Mesothelial cell of epicardium (in vitro differentiated cells): ENCODE measurements at regions not wholly inside any gene's neighbourhood (a gene's known extent, or its start where the extent isn't known, plus 50 kb on each side); places are given as distances from the start of the nearest gene placed in this dataset.

ENCODE experiments used
- DNase-seq, 2 experiments: peaks; one replicate each; pipeline ENCODE4 v3.0.0; 2021; ENCODE audit warnings: low spot score in 2 of 2; ENCODE audit not compliant: unreplicated experiment in 2 of 2
- H3K27ac Mint-ChIP-seq: 2 replicates; pipeline ENCODE4 v1.8.0; 2021; ENCODE audit warnings: mixed read lengths
- H3K27me3 Mint-ChIP-seq: 2 replicates; pipeline ENCODE4 v1.8.0; 2021; ENCODE audit warnings: low read depth, mixed read lengths
- H3K36me3 Mint-ChIP-seq: 2 replicates; pipeline ENCODE4 v1.8.0; 2021; ENCODE audit warnings: mixed read lengths
- H3K4me1 Mint-ChIP-seq: 2 replicates; pipeline ENCODE4 v1.8.0; 2021; ENCODE audit warnings: mixed read lengths
- H3K4me3 Mint-ChIP-seq: 2 replicates; pipeline ENCODE4 v1.8.0; 2021; ENCODE audit warnings: mild to moderate bottlenecking, moderate library complexity, mixed read lengths
- H3K9me3 Mint-ChIP-seq: 2 replicates; pipeline ENCODE4 v1.8.0; 2021; ENCODE audit warnings: mixed read lengths
- TF ChIP-seq, protein P1 (sequence below): fragments of 200-600 bp; sonication (generic); IDR thresholded peaks from one replicate; pipeline ENCODE4 v1.5.0; 2021; ENCODE audit warnings: antibody characterized with exemption; ENCODE audit not compliant: unreplicated experiment

- Mint-ChIP-seq H3K27me3 (peaks cover 73% of the 10 kb centered on the region), H3K9me3 (peaks cover 4% of the 10 kb centered on the region), H3K4me1 (peaks cover 6% of the 10 kb centered on the region), H3K4me3 (no peak overlapping the region), H3K27ac (no peak overlapping the region), H3K36me3 (no peaks in the 10 kb centered on the region)
- DNase-seq, result no peak
- TF ChIP-seq, protein P1, sequence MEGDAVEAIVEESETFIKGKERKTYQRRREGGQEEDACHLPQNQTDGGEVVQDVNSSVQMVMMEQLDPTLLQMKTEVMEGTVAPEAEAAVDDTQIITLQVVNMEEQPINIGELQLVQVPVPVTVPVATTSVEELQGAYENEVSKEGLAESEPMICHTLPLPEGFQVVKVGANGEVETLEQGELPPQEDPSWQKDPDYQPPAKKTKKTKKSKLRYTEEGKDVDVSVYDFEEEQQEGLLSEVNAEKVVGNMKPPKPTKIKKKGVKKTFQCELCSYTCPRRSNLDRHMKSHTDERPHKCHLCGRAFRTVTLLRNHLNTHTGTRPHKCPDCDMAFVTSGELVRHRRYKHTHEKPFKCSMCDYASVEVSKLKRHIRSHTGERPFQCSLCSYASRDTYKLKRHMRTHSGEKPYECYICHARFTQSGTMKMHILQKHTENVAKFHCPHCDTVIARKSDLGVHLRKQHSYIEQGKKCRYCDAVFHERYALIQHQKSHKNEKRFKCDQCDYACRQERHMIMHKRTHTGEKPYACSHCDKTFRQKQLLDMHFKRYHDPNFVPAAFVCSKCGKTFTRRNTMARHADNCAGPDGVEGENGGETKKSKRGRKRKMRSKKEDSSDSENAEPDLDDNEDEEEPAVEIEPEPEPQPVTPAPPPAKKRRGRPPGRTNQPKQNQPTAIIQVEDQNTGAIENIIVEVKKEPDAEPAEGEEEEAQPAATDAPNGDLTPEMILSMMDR, result no peak
Measured at GRCh38 chr14:97029800-97030199, 232.6 kb downstream of the VRK1 start.

DNA sequence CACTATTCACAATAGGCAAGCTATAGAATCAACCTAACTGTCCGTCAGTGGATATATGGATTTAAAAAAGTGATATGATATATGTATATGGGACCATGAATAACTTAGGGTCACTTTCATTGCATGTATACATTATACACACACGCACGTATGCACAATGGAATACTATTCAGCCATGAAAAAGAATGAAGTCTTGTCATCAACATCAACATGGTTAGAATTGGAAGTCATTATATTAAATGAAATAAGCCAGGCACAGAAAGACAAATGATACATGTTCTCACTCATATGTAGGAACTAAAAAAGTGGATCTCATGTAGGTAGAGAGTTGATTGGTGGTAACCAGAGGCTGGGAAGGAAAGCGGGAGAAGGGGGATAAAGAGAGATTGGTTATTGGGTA lies 234.3 kb downstream of the VRK1 start:
- TF ChIP-seq, protein P1, result no peak
- no peak for DNase-seq
- Mint-ChIP-seq H3K27me3 (peaks cover 79% of the 10 kb centered on the region), H3K4me3 (no peak overlapping the region), H3K36me3 (no peaks in the 10 kb centered on the region), H3K27ac (no peak overlapping the region), H3K4me1 (peaks cover 6% of the 10 kb centered on the region), H3K9me3 (peaks cover 4% of the 10 kb centered on the region)

DNA sequence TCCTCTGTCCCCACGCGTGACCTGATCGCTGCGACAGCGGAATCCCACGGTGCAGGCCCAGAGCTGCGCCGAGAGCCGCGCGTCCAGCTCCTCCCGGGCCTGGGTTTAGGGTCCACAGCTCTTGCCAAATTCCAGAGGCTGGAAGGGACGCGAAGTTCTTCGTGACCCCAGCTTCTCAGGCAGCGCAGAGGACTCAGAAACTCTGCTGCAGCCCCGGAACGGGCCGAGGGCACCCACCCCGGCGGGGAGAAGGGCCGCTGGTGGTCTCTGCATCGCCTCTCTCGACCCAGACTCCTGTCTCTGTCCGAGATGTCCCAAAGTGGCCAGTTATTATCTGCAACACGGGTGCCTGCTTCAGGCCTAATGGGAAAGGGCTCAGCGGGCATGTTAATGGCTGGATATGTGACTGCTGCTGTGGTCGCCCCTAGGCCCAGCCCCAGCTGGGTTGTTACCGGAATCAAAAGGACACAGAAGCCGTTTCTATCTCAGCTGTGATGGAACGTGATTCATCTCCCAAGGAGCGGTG lies 236.4 kb downstream of the VRK1 start:
- H3K4me1 Mint-ChIP-seq, result peaks cover 6% of the 10 kb centered on the region
- peak overlapping the region; percentile 22 for H3K4me3 Mint-ChIP-seq
- TF ChIP-seq, protein P1, result no peak
- no peak overlapping the region for H3K27ac Mint-ChIP-seq
- peaks cover 4% of the 10 kb centered on the region for H3K9me3 Mint-ChIP-seq
- H3K36me3 Mint-ChIP-seq, result no peaks in the 10 kb centered on the region
- DNase-seq, result no peak
- peaks cover 89% of the 10 kb centered on the region for H3K27me3 Mint-ChIP-seq

- TF ChIP-seq, protein P1, result no peak
- peaks cover 12% of the 10 kb centered on the region for H3K9me3 Mint-ChIP-seq
- peaks cover 78% of the 10 kb centered on the region for H3K27me3 Mint-ChIP-seq
- H3K27ac Mint-ChIP-seq, result no peak overlapping the region
- H3K4me3 Mint-ChIP-seq, result no peak overlapping the region
- DNase-seq, result no peak
- peaks cover 6% of the 10 kb centered on the region for H3K4me1 Mint-ChIP-seq
- no peaks in the 10 kb centered on the region for H3K36me3 Mint-ChIP-seq
Measured at GRCh38 chr14:97036086-97036852, 239.1 kb downstream of the VRK1 start.

GRCh38 chr14:97039717-97040363 lies 242.7 kb downstream of the VRK1 start:
- H3K27me3 Mint-ChIP-seq, result peaks cover 47% of the 10 kb centered on the region
- peaks cover 8% of the 10 kb centered on the region for H3K9me3 Mint-ChIP-seq
- no peaks in the 10 kb centered on the region for H3K4me1 Mint-ChIP-seq
- TF ChIP-seq, protein P1, result no peak
- H3K4me3 Mint-ChIP-seq, result no peak overlapping the region
- no peaks in the 10 kb centered on the region for H3K36me3 Mint-ChIP-seq
- H3K27ac Mint-ChIP-seq, result no peak overlapping the region
- no peak for DNase-seq
